Gastrocnemius medialis (tissue), 4 donors: ENCODE measurements at regions not wholly inside any gene's neighbourhood (a gene's known extent, or its start where the extent isn't known, plus 50 kb on each side); places are given as distances from the start of the nearest gene placed in this dataset.

ENCODE experiments used
- POLR2A ChIP-seq, 2 donors: fragments of 450-650 bp; IDR thresholded peaks; one replicate each; pipeline ENCODE4 v1.6.1; 2017; ENCODE audit warnings: antibody characterized with exemption in 2 of 2, mild to moderate bottlenecking in 2 of 2, moderate library complexity in 2 of 2
- TF ChIP-seq, protein P1 (sequence below), 5 experiments: fragments of 450-650 bp in 3 of 5; fragments of 200-600 bp in 2 of 5; sonication (generic) in 2 of 5; IDR thresholded peaks in 4 of 5; conservative IDR thresholded peaks in 1 of 5; 1 replicate in 4 of 5; 2 replicates in 1 of 5; pipeline ENCODE4 v1.5.1; 2016 to 2019; ENCODE audit warnings: antibody characterized with exemption in 5 of 5, mild to moderate bottlenecking in 3 of 5, moderate library complexity in 3 of 5

DNA sequence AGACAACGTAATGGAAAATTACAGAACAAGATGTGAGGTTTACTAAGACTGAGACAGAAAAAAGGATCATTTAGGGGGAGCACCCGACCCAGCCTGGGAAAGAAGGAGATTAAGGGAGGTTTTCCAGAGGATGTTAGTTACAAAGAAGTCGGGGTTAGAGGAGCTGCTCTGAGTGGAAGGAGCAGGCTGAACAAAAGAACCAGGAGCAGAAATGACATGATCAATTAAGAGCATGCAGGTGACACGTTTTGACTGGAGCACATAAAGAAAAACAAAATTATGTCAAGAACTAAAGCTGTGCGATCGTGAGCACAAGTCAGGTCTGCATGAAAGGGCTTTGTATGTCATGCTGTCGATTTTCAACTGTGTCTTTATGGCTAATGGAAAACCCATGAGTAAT lies 417.3 kb upstream of the MARCKS start:
- TF ChIP-seq, protein P1, sequence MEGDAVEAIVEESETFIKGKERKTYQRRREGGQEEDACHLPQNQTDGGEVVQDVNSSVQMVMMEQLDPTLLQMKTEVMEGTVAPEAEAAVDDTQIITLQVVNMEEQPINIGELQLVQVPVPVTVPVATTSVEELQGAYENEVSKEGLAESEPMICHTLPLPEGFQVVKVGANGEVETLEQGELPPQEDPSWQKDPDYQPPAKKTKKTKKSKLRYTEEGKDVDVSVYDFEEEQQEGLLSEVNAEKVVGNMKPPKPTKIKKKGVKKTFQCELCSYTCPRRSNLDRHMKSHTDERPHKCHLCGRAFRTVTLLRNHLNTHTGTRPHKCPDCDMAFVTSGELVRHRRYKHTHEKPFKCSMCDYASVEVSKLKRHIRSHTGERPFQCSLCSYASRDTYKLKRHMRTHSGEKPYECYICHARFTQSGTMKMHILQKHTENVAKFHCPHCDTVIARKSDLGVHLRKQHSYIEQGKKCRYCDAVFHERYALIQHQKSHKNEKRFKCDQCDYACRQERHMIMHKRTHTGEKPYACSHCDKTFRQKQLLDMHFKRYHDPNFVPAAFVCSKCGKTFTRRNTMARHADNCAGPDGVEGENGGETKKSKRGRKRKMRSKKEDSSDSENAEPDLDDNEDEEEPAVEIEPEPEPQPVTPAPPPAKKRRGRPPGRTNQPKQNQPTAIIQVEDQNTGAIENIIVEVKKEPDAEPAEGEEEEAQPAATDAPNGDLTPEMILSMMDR (IDR thresholded peaks at IDR 0.05 in 4 of 5, conservative IDR thresholded peaks at IDR 0.05 in 1 of 5): no peak
- TF ChIP-seq POLR2A (IDR thresholded peaks at IDR 0.05): no peak
